ENCODE measurements at regions not wholly inside any gene's neighbourhood (a gene's known extent, or its start where the extent isn't known, plus 50 kb on each side); places are given as distances from the start of the nearest gene placed in this dataset.

- Histone ChIP-seq H3K4me1 (ENCODE audit: insufficient read depth, low read length, poor library complexity, severe bottlenecking) (no peaks in the 10 kb centered on the region), H3K36me3 (ENCODE audit: insufficient read depth, low read length, poor library complexity, severe bottlenecking) (no peaks in the 10 kb centered on the region), H3K4me3 (ENCODE audit: low read depth, low read length, poor library complexity, severe bottlenecking) (no peak overlapping the region), H3K27ac (ENCODE audit: low read depth, low read length, poor library complexity, severe bottlenecking) (no peak overlapping the region), H3K27me3 (replicated peaks; ENCODE audit: insufficient read depth, low read depth, low read length, poor library complexity) (no peaks in the 10 kb centered on the region), H3K9me3 (ENCODE audit: low read depth, low read length, poor library complexity, severe bottlenecking) (no peaks in the 10 kb centered on the region)
- POLR2A ChIA-PET (ENCODE audit: low non-redundant PET), result no interaction called here
- intact Hi-C loops (cut with micrococcal nuclease; ENCODE audit: unreplicated experiment), result no loop called here
- CTCF ChIA-PET, result no interaction called here
- DNase-seq (ENCODE audit: low spot score), result no peak
- TF ChIP-seq, protein P1, sequence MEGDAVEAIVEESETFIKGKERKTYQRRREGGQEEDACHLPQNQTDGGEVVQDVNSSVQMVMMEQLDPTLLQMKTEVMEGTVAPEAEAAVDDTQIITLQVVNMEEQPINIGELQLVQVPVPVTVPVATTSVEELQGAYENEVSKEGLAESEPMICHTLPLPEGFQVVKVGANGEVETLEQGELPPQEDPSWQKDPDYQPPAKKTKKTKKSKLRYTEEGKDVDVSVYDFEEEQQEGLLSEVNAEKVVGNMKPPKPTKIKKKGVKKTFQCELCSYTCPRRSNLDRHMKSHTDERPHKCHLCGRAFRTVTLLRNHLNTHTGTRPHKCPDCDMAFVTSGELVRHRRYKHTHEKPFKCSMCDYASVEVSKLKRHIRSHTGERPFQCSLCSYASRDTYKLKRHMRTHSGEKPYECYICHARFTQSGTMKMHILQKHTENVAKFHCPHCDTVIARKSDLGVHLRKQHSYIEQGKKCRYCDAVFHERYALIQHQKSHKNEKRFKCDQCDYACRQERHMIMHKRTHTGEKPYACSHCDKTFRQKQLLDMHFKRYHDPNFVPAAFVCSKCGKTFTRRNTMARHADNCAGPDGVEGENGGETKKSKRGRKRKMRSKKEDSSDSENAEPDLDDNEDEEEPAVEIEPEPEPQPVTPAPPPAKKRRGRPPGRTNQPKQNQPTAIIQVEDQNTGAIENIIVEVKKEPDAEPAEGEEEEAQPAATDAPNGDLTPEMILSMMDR (conservative IDR thresholded peaks at IDR 0.05; ENCODE audit: low read depth, low read length), result no peak
- no peak for TF ChIP-seq EZH2 (IDR thresholded peaks at IDR 0.05; ENCODE audit: borderline replicate concordance, low read depth, low read length, poor library complexity, severe bottlenecking)
- BruUV-seq (replicated peaks), result no TSS peak
These were observed 418.8 kb upstream of the LUZP2 start for GRCh38 chr11:24078018-24078417.

GRCh38 chr11:24082241-24082640 is 414.6 kb upstream of the LUZP2 start:
- CTCF ChIA-PET, result no interaction called here
- no peaks in the 10 kb centered on the region for H3K36me3 ChIP-seq (ENCODE audit: insufficient read depth, low read length, poor library complexity, severe bottlenecking)
- H3K27me3 ChIP-seq (replicated peaks; ENCODE audit: insufficient read depth, low read depth, low read length, poor library complexity), result no peaks in the 10 kb centered on the region
- no peaks in the 10 kb centered on the region for H3K9me3 ChIP-seq (ENCODE audit: low read depth, low read length, poor library complexity, severe bottlenecking)
- TF ChIP-seq, protein P1 (conservative IDR thresholded peaks at IDR 0.05; ENCODE audit: low read depth, low read length), result no peak
- no peak for TF ChIP-seq EZH2 (IDR thresholded peaks at IDR 0.05; ENCODE audit: borderline replicate concordance, low read depth, low read length, poor library complexity, severe bottlenecking)
- no peak overlapping the region for H3K27ac ChIP-seq (ENCODE audit: low read depth, low read length, poor library complexity, severe bottlenecking)
- H3K4me1 ChIP-seq (ENCODE audit: insufficient read depth, low read length, poor library complexity, severe bottlenecking), result no peaks in the 10 kb centered on the region
- BruUV-seq (replicated peaks), result no TSS peak
- no peak overlapping the region for H3K4me3 ChIP-seq (ENCODE audit: low read depth, low read length, poor library complexity, severe bottlenecking)
- intact Hi-C loops (cut with micrococcal nuclease; ENCODE audit: unreplicated experiment), result no loop called here
- no peak for DNase-seq (ENCODE audit: low spot score)
- POLR2A ChIA-PET (ENCODE audit: low non-redundant PET), result no interaction called here

- no TSS peak for BruUV-seq (replicated peaks)
- Histone ChIP-seq H3K36me3 (ENCODE audit: insufficient read depth, low read length, poor library complexity, severe bottlenecking) (no peaks in the 10 kb centered on the region), H3K27ac (ENCODE audit: low read depth, low read length, poor library complexity, severe bottlenecking) (no peak overlapping the region), H3K4me1 (ENCODE audit: insufficient read depth, low read length, poor library complexity, severe bottlenecking) (no peaks in the 10 kb centered on the region), H3K4me3 (ENCODE audit: low read depth, low read length, poor library complexity, severe bottlenecking) (no peak overlapping the region), H3K27me3 (replicated peaks; ENCODE audit: insufficient read depth, low read depth, low read length, poor library complexity) (no peaks in the 10 kb centered on the region), H3K9me3 (ENCODE audit: low read depth, low read length, poor library complexity, severe bottlenecking) (no peaks in the 10 kb centered on the region)
- CTCF ChIA-PET, result no interaction called here
- DNase-seq (ENCODE audit: low spot score), result no peak
- intact Hi-C loops (cut with micrococcal nuclease; ENCODE audit: unreplicated experiment), result no loop called here
- TF ChIP-seq EZH2 (IDR thresholded peaks at IDR 0.05; ENCODE audit: borderline replicate concordance, low read depth, low read length, poor library complexity, severe bottlenecking), result no peak
- TF ChIP-seq, protein P1 (conservative IDR thresholded peaks at IDR 0.05; ENCODE audit: low read depth, low read length), result no peak
- POLR2A ChIA-PET (ENCODE audit: low non-redundant PET), result no interaction called here
These were observed 414.0 kb upstream of the LUZP2 start for GRCh38 chr11:24082860-24083259.
